Fibroblast of upper back skin (primary cell): ENCODE measurements at regions not wholly inside any gene's neighbourhood (a gene's known extent, or its start where the extent isn't known, plus 50 kb on each side); places are given as distances from the start of the nearest gene placed in this dataset.

Experiments used
- DNase-seq: peaks from one replicate; pipeline ENCODE4 v3.0.0-alpha.2; 2013

DNA sequence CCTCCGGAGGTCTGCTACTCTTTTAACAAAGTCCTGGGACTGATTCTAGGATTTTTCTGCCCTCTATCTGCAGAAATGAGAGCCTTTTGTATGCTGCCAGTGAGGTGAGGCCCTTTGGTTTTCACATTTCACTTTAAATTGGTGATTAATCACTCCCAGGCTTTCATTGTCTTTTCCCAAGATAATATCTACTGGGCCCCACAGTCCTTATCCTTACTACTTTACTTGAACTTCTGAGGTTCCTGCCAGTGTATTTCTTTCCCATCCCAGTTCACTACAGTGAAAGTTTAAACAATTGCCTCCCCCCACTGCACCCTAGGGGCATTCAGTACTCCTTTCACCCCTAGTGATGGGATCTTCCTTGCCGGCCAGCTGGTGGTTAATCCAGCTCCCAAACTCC lies 127.4 kb upstream of the INHBA start:
- peak; percentile 41 for DNase-seq

DNA sequence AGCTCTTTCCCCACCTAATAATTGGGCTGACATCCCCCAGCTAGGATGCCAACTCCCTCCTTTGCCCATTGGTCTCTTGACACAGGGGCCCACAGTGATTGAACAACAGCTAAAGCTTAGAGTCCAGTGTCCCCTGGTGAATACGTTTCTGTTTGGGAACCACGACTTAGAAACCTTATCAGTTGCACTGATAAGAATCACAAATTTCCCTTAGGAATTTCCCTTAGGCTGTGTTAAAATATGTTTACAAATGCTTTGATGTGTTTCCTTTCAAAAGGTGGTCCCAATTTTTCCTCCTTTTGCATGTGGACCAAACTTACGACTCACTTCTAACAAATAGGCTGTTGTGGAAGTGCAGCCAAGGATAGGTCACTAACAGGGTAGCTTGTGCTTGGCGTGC lies 126.0 kb upstream of the INHBA start:
- no peak for DNase-seq

DNA sequence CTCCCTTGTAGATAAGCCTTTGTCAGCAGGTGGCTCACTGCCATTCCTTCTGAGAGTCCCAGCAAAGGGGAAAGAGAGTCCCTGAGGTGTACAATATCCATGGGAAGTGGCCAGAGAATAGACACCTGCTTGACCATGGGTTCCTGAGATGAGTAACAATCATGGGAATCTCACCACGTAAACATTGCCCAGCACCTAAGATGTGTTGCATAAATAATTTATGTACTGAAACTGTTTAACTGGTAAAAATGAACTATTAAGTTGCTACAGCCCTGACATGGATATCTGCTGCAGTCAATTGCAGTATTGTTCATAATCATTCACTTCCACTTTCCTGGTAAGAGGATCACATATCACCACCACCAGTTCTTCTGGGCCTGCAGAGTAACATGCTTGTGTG lies 123.8 kb upstream of the INHBA start:
- DNase-seq = no peak

DNA sequence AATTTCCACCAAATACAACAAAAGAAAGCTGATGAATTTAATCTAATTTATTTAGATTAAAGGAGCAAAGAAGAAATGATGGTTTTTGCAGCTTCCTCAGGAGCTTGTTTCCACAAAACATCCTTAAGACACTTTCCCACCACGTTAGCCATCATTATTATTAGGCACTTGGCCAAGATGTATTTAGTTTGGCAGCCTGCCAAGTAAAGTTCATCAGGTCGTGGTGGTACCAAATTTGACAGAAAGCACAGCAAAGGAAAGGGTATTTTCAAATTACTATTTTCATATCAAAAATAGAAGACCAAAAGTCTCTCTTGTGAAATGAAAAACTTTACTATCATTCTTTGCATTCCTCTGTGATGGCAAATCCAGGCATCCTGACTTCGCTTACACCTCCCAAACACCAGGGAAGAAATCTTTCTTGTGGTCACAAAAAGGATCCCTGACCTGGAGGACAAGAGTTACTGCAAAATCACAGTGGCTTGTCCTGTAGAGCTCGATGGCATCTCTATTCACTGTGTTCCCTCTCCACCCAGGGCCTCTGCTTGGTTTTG lies 123.1 kb upstream of the INHBA start:
- peak; percentile 47 for DNase-seq

DNA sequence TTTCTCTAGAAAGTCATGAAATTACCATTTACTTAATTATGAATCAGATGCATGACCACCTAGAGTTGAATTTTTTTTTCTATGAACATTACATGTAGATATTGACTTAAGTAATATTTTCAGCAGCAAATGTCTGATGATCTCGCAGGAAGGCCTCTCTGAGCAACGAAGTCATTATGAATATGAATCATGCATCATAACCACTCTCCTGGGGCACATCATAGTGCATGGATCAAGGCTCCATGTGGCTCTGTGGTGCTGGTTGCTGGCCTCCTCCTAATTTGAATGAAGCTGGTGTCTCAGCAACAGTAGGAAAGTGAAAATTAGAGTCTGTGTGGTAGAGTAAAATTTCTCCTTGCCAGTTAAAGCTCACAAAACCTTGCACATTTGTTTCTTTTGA lies 121.4 kb upstream of the INHBA start:
- peak; percentile 76 for DNase-seq

DNA sequence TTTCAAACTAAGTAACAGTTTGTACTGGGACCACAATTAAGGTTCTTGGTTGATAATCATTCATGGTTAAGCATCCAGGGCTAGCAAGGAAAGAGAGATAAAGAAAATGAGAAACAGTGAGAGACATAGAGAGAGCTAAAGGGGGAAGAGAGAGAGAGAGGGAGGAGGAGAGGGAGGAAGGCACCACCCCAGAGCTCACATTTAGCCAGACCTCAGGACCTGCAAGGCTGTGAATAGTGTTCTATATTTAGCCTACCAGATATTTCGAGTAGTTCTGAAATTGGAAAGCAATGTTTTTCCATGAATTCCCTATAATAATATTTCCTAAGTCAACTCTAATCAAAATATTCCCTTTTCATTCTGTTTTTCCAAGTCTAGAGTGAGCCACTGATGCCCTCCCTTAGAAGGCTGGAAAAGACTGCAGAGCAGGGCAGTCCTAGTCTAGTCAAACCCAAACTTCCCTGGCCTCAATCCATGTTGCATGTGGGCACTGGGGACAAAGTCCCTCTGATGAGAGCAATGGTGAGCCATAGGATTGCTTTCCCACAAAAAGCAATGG lies 119.4 kb upstream of the INHBA start:
- DNase-seq = peak; percentile 30

DNA sequence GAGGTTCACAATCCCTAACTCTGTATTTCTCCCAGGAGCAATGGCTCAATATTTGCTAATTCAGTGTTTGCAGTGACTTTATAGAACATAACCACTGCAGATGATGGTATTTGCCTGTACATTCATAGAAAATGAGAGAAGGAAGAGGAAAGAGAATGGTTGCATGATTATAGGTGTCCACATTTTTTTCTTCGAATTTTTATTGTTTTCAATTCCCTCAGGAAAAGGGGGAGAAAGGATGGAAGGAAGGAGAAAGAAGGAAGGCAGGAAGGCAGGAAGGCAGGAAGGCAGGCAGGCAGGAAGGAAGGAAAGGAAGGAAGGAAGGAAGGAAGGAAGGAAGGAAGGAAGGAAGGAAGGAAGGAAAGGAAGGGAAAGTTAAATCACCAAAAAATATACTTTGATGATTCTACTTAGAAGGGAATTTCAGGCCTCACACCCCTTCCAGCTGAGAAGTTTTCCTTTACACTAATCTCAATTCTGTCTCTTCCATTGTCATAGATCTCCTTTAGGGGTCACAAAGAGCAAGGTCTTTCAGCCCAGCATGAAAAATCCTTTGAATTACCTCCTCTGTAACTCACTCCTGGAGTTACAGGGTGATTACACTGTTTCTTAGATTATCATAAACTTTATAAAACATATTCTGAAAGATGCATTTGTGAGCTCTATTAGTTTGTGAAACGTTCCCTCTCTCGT lies 118.8 kb upstream of the INHBA start:
- no peak for DNase-seq

DNA sequence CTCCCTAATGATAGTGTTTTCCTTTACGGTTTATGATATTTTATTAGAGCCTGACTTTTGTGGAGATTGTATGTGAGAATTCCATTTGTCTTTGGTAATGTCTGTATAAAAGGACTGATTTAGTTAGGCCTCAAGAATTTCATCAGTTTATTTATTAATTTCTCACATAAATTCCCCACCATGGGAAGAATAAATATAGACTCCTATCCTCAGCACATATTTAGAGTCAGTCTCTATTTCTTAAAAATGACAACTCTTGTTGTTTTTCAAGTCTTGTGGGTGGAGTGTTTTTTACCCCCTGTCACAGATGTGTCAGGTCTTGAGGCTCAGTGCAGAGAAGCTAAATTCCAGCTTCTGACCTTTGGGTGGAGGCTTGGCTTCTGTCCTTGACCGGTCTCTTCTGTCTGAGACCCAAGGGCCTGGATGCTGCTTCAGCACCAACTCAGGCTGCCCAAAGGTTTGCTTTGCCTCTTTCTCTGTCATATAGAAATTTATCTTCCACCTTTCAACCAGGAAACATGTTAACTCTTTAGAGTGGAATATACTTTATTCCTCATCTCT lies 117.3 kb upstream of the INHBA start:
- DNase-seq = no peak

DNA sequence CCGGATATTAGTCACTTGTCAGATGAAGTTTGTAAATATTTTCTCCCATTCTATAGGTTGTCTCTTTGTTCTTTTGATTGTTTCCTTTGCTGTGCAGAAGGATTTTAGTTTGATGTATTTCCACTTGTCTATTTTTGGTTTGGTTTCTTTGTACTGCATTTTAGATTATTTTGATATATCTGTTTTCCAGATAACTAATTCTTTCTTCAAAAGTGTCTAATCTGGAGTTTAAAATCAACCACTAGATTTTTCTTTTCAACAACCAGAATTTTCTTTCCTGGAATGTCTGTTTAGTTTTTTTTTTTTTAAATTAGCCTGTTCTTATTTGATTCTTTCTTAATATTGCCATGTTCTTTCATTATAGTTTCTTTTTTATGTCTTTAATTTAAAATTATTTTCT lies 116.8 kb upstream of the INHBA start:
- no peak for DNase-seq

DNA sequence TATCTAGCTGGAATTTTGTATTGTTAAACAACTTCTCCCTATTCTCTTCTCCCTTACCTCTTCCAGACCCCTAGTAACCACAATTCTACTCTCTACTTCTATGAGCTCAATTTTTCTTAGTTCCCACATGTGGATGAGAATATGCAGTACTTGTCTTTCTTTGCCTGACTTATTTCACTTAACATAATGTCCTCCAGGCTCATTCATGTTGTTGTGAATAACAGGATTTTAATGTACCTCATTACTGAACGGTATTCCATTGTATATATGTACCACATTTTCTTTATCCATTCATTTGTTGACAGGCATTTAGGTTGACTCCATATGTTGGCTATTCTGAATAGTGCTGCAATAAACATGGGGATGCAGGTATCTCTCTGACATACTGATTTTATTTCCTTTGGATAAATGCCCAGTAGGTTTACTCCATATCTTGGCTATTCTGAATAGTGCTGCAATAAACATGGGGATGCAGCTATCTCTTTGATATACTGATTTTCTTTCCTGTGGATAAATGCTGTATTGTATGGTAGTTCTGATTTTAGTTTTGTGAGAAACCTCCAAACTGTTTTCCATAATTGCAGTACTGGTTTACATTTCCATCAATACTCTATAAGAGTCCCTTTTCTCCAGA lies 116.0 kb upstream of the INHBA start:
- no peak for DNase-seq

DNA sequence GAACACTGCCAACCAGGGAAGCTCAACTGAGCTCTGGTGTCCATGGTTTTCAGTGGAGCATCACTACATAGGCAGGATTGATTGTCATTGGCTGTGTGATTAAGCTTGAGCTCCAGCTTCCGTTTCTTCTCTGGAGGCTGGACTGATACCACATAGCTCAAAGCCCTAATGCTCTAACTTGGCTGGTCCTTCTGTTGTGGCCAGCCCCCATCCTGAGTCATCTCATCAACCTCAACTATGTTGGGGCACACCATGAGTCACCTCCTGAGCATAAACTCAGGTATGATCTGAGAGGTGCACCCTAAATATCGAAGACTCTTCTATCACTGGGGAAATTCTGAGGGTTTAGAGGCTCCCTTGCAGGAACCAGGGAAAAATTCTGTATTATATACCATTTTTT lies 114.5 kb upstream of the INHBA start:
- DNase-seq = peak; percentile 79

DNA sequence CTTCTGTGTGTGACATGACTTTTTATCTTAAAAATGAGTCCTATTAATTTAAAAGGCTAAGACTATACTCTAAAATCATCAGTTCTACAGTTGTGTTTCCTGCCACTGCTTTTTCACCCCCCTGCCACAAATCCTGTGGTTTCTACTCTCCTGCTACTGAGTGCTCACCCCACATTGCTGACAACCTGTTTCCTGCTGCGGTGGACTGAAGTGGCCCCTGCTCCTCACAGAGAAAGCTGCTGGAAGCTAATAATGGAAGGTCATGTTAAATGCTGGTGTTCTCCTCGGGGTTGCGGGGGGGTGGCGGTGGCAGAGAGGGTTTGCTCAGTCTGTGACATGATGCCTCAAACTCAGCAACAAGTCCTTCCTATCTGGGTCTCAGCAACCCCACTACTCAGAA lies 113.2 kb upstream of the INHBA start:
- peak; percentile 52 for DNase-seq

DNA sequence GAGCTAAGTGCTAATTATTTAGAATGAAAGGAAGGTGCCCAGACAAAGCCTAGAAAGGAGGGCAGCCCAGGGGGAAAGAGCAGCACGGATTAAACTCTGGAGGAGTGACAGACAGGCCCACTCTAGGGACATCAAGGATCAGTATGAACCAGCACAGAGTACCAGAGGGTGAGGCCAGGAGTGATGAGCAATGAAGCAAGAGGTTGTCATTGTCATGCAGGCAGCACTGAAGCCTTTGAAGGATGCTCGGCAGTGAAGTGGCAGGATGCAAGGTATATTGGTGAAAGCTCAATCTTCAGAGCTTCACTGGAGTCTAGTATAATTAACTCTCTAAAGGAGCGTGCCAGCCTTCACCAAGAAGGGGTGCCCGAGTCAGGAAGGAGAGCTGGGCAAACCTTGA lies 112.0 kb upstream of the INHBA start:
- DNase-seq = no peak

DNA sequence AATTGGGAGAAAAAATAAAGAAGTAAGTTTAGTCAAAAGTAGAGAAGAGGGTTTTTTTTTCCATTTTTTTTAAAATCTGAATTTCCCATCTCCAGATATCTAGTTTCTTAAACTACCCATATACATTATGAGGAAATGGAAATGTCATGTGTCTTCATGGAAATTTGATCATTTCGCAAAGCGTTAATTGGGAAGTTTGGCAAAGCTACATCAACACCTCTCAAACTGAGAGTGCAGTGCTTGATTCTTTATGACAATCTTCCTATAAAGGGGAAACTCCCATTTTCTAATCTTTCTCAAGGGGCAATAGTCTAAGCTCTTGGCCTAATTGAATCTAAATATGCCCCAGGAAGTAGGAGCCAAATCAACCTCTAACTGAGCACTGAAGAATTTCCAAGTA lies 110.4 kb upstream of the INHBA start:
- DNase-seq = no peak

DNA sequence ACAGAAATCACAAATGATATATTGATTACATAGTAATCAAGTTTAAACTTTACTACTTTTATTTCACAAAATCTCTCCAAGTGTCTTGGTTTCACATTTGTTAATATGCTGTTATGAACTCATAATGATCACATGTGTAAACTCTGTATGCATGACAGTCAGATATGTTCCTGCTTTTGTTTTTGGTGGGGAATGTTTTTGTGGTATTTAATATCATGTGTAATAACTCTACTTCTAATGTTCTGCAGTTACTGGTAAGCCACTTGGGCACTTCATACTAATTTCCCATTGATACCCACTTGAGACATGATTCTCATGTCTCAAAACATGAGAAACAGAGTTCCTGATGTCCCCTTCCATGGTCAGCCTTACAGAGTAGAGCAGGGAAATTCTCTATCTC lies 109.1 kb upstream of the INHBA start:
- no peak for DNase-seq

DNA sequence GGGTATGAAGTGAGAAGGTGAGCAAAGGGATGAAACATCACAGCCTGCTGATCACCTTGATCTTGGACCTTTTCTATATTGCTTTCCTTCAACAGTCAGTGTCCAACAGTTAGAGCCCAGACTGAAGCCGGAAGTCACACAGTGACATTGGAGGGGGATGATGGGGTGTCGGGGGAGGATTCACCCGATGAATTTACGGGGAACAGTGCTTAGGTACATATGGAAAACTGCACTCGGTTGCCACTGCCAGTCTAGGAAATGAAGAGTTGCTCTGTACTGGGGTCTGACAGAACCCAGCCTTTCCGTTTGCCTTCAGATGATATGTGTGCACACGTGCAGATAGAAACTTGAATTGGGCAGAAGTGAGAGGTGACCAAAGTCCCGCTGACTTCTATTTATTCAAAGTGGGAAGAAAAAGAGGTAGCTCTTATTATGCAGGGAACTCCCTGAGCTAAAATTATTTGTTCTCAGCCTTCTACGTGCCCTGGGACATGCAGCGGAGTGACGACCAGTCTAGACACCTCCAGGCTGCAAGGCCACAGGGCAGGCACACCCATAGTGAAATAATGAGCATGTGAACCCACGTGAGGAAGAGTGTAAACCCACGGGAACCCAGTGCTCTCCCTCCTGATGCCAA lies 107.2 kb upstream of the INHBA start:
- no peak for DNase-seq

DNA sequence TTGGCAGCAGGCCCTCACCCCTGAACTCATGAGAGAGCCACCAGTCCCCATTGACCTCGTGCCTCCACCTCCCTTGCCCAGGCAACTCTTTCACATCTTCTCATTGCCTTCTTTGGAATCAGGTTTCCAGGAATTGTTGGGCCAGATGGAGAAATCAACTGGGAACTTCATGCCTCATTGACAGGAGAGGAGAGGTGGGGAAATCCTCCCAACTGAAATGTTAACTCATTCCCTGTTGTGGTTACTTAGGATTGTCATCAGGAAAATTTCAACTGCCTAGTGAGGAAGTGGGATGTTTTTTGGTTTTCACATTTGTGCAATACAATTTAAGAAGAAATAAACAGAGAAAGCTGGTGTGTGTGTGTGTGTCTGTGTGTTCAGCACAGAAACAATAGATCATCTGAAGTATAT lies 106.6 kb upstream of the INHBA start:
- peak; percentile 79 for DNase-seq

DNA sequence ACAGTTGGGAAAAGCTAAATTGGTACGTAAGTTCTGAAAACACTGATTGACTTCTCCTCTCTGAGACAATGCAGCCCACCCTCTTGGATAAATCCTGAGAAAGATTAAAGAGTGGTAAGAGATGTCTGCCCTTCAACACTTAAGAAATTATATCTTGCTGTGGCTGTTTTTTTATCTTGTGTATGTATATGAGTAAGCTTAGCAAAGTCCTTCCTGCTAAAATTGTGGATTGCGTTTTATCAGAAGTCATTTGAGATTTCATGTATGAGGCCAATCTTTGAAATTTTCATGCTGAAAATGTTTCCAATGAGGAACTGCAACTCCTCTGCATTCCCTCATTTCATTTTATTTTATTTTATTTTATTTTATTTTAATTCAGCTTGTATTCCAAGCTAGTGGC lies 106.2 kb upstream of the INHBA start:
- DNase-seq = no peak

DNA sequence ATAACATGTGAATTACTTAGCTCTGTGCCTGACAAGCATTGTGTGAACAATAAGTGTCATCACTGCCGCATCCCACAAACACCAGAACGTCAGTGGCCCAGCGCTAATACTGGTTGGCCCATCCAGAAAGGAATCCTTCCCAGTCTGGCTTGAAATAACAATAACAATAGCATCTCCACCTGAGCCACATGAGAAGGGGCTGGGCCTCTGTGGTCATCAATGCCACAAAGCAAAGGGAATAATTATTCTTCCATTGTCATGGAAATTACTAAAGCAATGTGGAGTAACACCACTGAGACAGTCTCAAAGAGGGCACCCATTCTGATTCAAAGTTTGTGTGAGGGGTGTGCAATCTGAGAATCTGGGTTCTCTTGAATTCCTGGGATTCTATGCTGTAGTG lies 105.7 kb upstream of the INHBA start:
- no peak for DNase-seq

DNA sequence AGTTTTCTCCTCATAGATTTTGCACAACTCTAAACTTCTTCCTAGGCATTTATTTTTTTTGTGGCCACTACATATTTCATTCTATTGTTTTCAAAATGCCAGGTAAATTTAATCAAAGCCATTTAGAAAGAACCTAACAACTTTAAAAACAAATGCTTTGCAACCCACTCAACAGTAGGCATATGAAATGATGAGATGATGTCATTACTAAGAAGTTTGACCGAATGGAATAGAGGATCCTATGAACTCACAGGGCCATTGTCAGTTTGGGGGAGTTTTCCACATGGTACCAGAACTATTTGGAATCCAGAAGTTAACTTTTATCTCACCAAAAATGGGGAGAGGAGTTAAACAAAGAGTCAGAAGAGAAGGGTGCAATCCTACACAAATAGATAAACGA lies 100.7 kb upstream of the INHBA start:
- no peak for DNase-seq

DNA sequence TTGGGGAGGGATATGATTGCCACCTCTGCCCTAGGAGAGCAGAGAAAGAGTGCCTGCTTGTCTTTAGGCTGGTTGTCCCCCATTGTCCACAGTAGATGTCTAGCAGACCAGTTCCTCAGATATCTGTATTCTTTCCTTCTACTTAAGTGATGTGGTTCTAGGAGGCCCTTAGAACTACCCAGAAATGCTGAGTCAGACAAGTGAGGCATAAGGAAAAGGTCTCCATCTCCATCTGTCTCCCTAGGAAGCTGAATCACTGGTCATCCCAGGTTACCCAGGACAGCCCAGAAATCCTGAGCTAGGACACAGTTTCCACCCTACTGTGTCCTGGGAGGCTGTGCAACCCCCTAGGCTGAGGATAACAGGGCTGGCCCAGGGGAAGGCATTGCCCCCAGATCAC lies 93.4 kb upstream of the INHBA start:
- peak; percentile 34 for DNase-seq

DNA sequence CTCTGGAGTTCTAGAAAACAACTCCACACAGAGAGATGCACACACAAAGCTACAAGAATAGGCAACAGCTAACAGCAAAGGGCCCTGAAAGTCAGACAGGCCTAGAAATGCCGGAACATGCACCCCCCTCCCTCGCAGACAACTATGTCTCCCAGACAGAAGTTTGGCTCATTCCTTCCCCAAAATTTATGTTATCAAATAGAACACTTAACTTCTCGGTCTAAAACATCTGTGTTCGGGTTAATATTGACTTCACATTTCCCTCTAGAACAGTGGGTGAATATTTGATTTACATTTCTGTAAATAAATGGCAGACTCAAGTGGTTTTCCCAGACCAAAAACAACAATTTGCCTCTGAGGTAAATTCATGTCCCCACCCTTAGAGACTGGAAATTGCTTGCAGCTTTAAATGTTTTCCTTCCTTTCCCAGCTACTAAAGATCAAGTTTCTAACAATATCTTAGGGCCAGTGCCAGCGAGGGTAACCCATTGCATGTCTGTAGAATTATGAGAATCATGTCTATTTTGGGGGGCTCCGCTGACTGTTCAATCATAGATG lies 92.5 kb upstream of the INHBA start:
- DNase-seq = no peak

DNA sequence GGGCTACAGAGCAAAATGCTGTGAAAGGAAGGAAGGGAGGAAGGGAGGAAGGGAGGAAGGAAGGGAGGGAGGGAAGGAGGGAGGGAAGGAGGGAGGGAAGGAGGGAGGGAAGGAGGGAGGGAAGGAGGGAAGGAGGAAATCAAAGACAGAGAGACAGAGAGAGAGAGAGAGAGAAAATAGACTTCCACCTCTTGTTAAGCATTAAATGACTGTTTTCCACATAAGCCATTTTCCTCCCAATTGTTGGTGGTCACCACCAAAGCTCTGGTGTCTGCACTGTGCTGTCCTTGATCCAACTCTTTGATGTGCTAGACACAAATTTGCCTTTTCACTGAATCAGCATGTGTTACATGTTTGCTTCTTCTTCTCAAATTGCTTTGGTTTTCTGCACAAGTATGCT lies 90.7 kb upstream of the INHBA start:
- DNase-seq = no peak
